Stimulated activated CD8-positive, alpha-beta memory T cell treated with anti-CD3 and anti-CD28 coated beads, Interleukin-15, amount 100 ng/mL, for 4 hours (primary cell): ENCODE measurements at regions not wholly inside any gene's neighbourhood (a gene's known extent, or its start where the extent isn't known, plus 50 kb on each side); places are given as distances from the start of the nearest gene placed in this dataset.
"Not testable (repeated sequence)": the region's sequence is repeated elsewhere in the genome, so short reads cannot be mapped to it uniquely, and the experiment has no call there.

Source experiments
- DNase-seq, 2 donors: peaks; one replicate each; pipeline ENCODE4 v3.0.0-alpha.2; 2020; ENCODE audit warnings: low read depth in 2 of 2

DNA sequence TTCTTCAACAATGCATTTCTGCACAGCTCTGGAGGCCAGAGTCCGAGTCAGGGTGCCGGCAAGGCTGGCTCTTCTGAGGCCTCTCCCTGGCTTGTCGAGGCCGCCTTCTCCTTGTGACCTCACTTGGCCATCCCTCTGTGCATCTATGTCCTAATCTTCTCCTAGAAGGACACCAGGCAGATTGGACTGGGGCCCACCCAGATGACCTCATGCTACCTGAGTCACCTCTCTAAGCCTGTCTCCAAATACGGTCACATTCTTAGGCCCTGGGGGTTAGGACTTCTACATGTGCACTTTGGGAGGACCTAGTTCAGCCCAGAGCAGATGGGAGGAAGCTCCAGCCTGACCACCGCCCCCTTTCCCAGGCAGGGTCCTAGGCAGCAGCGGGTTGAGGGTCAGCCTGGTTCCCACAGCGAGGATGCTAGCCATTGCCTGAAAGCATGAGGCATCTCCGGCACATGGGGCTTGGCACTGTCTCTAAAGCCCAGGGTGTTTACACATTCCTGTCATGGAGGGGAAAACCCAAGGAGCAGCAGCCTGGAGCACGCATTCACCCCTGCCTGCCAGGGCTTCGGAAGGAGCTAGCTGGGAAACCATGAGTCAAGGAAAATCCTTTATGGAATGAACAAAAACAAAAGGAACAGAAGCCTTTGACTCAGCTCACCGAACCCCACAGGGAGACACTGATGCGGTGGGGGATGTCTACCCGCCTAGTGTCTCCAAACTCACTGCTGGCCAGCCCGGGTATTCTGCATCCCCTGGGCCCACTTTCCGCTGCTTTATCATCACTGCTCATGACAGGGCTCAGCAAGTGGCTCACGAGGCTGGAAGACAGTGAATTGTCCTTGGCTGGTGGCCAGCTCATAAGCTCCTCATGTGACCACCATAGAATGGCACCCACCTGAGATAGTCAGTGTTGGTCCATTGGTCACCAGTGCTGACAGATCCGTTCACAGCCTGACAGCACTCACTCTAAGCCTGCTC lies 140.2 kb upstream of the ZNF469 start:
- DNase-seq, result not testable (repeated sequence)

DNA sequence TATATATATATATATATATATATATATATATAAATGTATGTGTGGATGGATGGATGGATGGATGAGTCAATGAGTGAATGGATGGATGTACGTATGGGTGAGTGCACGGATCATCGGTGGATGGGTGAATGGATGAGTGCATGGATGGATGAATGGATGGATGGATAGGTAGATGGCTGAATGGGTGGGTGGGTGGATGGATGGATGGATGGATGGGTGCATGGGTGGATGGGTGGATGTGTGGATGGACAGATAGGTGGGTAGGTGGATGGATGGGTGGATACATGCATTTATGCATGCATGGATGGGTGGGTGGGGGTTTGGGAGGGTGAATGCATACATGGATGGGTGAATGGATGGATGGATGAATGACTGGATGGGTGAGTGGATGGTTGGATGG lies 138.8 kb upstream of the ZNF469 start:
- DNase-seq, result not testable (repeated sequence)

DNA sequence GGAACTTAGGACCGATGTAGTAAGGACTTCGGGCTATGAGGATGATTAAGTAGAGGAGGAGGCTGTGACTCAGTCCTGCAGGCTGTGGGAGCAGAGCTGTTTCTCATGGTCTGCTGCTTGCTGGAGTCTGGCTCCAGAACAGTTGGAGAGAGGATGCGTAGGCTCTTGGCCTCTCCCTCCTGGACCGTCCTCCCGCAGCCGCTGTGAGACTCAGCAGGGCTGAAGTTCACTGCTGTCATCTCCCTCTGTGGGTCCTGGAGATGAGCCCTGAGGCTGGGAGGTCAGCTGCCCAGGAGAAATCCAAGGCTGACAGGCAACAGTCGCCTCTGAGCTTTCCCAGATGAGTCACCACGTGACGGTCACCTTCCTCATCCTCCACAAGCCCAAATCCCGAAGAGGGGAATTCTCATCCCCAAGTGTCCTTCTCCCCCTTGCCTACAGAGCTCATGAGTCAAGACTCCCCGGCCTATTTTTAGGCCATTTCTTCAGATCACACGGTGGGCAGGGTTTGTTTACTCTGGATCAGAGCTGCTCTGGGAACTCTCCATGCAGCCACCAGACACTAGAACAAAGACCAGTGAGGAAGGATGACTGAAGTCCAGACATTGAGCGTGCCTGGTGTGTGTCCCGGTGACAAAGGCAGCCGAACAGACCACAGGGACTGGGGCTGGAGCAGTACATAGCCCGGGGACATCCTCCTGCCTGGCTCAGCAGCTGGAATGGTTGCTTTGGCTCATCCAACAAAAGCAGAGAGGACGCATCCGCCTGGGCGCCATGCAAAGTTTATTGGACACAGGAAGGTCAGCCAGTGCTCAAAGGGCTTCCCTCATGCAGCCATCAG lies 137.3 kb upstream of the ZNF469 start:
- not testable (repeated sequence) for DNase-seq

DNA sequence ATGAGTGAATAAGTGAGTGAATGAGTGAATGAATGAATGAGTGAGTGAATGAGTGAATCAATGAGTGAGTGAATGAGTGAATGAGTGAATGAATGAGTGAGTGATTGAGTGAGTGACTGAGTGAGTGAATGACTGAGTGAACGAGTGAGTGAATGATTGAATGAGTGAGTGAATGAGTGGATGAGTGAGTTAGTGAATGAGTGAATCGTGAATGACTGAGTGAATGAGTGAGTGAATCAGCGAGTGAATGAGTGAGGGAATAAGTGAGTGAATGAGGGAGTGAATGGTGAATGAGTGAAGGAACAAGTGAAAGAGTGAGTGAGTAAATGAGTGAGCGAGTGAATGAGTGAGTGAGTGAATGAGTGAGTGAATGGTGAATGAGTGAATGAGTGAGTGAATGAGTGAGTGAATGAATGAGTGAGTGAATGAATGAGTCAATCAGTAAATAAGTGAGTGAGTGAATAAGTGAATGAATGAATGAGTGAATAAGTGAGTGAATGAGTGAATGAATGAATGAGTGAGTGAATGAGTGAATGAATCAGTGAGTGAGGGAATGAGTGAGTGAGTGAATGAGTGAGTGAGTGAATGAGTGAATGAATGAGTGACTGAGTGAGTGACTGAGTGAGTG lies 135.7 kb upstream of the ZNF469 start:
- DNase-seq, result not testable (repeated sequence)

DNA sequence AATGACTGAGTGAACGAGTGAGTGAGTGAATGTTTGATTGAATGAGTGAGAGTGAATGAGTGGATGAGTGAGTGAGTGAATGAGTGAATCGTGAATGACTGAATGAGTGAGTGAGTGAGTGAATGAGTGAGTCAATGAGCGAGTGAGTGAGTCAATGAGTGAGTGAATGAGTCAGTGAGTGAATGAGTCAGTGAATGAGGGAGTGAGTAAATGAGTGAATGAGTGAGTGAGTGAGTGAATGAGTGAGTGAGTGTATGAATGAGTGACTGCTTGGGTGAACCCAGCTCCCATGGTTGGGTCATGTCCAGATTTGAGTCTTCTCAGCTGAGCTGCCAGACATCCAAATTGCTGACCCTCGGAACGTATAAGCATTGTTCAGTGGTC lies 135.2 kb upstream of the ZNF469 start:
- DNase-seq, result not testable (repeated sequence)

DNA sequence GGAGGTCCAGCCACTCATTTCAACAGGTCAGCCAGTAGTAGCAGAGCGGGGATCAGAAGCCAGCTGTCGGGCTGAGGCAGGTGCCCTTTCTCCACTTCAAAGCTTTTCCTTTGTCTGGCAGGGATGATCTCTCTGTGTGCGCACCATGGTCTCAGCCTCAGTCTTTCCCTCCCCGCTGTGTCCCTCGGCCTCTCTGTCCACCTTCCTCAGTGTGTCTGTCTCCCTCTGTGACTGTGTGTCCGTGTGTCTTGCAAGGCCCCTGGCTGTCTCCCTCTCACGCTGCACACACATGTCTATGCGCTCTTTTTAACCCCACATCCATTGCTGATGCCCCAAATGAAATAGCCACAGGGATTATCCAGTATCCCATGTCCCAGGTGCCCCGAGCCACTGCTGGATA lies 134.0 kb upstream of the ZNF469 start:
- not testable (repeated sequence) for DNase-seq

DNA sequence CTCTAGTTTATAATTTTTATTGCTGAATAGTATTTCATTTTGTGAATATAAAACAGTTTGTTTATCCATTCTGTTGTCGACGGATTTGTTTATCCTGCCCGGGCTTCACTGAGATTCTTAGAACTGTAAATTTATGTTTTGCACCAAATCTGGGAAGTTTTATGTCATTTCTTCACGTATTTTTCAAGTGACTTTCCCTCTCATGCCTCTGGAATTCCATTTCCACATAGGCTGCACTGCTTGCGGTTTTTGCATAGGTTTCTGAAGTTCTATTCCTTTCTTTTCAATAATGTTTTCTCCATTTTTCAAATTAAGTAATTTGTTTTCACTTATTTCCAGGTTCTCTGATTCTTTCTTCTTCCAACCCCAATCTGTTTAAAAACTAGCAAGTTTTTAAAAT lies 132.4 kb upstream of the ZNF469 start:
- not testable (repeated sequence) for DNase-seq

DNA sequence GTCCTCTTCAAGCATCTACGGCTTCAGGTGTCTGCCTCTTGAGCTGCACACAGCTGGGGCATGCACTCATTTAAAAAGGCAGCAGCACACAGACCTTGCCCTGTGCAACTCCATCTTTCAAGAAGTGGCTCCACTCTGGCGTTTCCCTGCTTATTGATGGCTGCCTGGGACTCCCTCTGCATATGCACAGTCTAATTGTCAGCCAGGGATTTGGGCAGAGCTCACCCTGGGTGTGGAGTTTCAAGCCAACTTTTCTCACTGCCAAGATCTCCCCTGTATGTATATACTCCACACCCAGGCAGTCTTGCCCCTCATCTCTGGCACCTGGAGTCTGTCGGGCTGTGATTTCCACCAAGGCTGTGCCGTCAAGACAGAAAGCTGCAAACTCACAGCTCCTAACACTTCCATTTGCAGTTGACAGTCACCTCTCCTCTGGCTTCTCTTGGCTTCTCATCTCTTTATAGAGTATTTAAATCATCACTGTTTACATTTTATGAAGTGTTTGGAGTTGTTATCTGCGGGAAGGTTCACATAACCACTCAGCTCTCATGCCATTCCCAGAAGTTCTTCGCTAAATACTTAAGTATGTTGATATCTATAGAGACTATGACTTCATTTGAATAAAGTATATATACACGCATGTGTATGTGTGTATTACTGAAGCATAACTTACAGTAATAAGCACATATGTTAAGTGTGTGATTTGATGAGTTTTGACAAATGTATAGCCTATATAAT lies 130.5 kb upstream of the ZNF469 start:
- not testable (repeated sequence) for DNase-seq

DNA sequence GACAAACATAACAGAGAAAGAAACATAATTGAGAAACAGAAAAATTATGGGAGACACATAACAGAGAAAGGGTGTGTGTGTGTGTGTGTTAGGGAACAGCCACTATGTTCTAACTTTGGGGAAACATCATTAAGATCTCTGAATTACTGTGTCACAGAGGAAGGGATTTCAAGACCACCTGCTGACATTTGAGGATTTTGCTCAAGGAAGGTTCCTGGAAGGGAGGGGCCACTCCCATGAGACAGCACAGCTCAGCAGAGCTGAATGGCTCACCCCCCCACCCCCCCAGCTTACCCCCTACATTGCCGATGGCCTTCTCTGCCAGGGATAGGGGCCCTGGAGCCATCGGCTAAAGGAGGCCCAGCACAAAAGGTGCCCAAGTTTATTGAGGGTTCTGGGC lies 124.6 kb upstream of the ZNF469 start:
- not testable (repeated sequence) for DNase-seq

DNA sequence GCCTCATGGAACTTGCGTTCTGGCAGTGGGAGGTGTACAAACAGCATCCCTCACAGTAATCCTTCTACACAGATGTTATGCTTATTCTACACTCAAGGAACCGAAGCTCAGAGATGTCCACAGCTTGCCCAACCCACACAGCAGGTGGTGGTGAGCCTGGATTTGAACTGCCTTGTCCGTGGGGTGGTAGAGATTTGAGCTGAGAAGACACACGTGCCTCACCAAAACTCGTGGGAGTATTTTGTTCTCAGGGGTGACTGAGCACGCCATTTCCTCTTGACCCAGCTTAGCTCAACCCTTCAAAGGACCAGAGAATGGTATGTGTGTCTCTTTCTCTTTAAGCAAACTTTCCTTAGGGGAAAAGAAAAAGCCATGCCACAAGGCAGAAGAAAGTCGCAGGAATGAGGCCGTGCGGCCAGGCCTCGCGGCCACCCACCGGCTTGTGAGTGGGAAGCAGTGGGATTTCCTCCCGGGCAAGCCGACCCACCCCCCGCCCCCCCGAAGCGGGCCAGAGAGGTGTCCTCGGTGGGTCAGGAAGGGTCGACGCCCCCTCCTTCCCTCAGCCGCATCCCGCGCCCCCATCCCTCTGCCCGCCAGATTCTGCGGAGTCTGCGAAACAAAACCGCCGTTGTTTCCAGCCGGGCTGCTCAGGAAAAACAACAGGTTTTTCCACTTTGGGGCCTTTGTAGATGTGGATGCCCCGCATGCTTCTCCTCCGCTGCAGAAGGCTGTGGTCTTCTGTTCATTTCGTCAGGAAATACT lies 123.8 kb upstream of the ZNF469 start:
- DNase-seq, result not testable (repeated sequence)

DNA sequence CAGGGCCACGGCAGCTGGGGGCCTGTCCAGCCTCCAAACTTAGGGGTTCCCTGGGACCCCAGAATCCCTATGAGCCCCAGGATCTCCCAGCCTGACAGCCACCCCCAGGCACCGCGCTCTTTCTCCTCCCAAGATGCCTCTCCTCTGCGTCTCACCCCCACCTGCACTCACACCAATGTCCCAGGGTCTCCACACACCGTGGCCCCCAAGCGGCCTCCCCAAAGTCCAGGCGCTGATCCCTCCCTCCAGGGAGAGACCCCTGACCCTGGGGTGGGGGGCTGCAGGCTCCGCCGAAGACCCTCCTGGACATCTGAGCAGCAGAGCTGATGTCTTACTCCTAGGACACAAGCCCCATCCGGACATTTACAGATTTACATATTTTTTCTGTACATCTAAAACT lies 123.2 kb upstream of the ZNF469 start:
- DNase-seq, result not testable (repeated sequence)

DNA sequence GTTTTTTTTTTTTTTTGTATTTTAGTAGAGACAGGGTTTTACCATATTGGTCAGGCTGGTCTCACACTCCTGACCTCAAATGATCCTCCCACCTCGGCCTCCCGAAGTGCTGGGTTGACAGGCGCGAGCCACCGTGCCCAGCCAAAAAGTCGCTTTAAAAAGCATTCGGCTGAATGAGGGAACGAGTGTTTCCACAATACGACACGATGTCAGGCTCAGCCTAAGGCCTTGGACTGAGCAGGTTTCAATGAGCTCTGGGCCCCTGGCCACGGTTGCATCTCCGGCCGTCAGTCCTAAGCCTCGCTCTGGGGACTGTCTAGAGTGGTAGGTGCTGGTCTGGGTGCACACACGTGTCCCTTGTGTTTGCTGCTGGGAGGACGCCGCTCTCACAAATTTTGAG lies 122.6 kb upstream of the ZNF469 start:
- DNase-seq, result not testable (repeated sequence)

DNA sequence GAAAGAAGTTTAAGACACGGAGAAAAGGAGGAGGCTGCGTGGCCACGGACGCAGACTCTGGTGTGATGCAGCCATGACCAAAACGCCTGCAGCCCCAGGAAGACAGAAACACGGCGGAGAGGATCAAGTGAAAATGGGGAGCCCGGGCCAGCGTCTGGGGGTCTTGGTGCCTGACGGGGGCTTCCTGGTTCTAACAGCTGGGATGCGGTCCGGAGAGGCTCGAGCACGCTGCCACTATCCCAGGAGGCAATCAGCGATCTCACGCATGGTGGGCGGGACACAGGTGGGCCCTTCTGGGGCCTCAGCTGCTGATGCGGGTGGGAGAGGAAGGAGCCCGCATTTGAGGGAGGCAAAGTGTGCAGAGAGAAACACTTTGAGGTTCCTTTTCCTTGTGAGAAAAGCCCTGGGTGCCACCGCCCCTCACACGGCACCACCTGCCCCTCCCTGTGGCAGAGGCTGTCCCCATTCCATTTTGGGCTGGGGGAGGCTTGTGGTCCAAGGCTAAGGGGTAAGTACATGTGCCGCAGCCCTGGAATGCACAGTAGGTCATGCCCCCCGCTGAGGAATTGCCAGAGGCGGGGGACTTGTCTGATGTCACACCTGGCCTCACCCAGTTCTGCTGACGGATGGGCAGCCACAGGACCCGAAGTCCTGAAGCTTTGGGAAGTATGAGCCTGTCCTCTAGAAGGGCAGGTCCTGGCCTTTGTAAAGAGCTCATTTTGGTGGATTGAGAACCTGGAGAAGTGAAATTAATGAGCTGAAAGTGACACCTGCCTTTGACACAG lies 121.7 kb upstream of the ZNF469 start:
- DNase-seq, result not testable (repeated sequence)

DNA sequence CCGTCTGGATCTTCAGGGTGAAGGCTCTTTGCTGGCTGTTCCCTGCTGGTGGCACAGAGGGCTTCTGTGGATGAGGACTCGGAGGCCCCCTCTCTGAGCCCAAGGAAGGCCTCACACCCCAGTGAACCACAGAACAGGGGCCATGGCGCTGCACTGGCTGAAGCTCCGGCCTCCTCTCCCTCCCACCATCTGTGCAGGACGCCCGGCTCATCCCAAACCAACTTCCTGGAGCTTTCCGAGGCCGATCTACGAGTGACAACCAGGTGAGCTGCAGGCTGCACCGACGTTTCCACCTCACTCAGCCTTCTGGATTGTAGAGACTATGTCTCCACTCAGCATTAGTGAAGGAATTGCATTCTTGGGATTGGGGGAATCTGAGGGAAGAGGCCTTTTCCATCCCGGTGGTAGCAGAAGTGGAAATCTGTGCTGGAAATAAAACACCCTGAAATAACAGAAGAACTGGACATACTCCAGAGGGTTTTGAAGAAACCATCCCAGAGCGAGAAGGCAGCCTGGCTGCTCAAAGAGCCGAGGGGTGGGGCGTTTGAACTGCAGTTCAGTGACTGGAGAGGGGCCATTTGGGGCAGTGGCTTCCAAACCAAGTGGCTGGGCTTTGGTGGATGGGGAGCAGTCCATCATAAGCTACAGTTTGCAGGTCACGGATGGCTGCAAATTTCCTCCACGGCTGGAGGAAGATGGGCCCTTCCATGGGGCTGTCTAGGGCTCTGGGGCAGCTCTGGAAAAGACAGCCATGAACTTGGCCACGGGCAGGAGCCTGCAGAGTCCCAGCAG lies 120.7 kb upstream of the ZNF469 start:
- DNase-seq, result not testable (repeated sequence)

DNA sequence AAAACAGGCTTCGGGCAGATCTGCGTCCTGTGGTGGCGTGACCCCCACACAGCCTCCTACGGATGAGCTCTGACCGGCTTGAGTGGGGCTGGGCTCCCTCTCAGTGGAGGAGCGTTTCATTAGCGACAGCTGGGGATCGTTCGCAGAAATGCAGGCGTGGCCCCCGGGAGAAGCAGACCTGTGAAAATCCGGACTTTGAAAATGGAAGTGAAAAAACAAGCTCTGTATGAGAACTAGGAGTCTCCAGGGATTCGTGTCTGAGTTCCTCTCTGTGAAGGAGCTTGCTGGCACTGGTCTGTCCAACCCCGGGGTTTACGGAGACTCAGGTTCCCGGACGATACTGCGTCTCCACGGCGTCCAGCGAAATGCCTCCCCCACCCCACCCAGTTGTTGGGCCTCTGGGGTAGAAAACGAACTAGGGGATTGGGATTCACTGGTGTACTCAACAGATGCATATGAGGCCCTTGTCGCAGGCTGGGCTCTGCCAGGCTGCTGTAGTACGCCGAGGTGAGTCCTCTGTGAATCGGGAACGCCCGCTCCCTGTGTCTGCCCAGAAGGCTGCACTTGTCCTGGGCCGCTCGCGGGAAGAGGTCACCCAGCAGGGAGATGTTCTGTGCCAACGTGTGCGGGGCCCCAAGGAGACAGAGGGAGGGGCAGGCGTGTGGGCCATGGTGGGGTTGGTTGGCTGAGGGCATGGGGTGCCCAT lies 119.7 kb upstream of the ZNF469 start:
- DNase-seq, result not testable (repeated sequence)

DNA sequence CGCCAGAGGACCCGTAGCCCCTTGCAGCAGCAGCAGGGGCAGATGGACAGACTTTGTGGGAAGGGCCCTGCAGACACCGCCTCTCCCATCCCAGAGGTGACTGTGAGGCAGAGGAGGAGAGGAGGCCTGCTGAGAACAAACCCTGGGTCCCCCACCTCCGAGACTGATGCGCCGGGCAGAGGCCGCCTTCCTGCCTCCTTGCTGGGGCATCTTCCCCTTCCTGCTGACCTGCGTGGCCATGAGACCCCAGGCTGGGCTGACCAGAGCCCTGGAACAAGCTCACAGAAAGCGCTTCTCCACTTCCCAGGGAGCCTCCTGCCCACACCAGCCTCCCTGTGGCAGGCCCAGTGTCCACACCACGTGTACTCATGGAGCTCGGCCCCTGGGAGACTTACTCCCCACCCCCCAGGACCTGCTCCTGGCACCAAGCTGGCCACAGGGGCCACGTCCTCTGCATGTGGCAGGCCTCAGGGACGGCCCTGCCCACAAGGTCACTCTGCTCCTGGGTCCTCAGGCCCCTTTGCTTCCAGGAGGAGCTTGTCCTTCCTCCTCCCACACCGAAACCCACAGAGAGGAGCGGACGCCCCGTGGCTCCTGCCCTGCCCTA lies 119.0 kb upstream of the ZNF469 start:
- not testable (repeated sequence) for DNase-seq

DNA sequence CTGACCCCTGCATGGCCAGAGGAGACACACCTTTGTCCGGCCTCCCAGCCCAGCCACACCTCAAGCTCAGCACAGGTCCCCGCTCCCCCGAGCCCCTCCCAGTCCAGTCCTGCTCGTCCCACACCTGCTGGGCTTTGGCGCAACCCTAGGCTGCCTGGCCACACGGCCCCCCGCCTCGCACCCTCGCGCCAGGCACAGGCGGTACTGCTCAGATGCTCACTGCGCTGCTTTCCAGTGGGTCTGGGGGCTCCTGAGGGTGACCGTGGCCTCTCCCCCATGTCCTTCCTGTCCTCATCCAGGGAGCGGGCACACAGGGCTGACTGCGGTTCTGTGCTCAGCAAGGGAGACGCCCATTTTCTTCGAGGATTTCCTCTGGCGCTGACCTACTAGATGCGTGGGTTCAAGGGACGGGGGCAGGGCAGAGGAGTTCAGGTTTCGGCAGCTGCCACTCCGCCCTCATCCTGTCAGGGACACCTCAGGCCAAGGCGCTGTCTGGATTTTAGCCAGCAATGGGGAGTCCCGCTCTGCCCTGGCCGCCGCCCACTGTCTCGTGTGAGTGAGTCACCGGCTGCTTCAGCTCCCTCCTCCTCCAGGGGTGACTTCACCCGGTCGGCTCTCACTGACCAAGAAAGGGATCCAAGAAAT lies 118.0 kb upstream of the ZNF469 start:
- DNase-seq, result peak; percentile 5 to 46
